HUDEP-2 (cell line): ENCODE measurements at regions not wholly inside any gene's neighbourhood (a gene's known extent, or its start where the extent isn't known, plus 50 kb on each side); places are given as distances from the start of the nearest gene placed in this dataset.

ENCODE experiments used
- DNase-seq, 76 experiments: peaks; one replicate each; lab custom pipeline; 2025; ENCODE audit not compliant: unreplicated experiment in 76 of 76; lab: John Stamatoyannopoulos, UW

DNA sequence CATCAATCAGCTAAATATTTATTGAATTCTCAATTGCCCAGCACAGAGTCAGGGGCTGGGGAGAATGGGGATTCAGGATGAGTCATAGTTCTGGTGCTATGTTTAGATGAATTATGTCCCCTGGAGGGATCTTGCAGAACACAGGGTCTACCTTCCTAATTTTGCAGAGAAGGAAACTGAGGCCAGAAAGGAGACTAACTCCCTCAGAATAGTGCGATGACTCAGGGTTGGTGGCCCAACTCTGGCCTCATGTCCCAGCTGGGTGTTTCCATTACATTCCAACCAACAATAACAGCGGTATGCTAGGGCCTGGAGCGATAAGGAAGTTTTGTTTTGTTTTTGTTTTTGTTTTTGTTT lies 270.9 kb downstream of the TLE3 start:
- DNase-seq: no peak

DNA sequence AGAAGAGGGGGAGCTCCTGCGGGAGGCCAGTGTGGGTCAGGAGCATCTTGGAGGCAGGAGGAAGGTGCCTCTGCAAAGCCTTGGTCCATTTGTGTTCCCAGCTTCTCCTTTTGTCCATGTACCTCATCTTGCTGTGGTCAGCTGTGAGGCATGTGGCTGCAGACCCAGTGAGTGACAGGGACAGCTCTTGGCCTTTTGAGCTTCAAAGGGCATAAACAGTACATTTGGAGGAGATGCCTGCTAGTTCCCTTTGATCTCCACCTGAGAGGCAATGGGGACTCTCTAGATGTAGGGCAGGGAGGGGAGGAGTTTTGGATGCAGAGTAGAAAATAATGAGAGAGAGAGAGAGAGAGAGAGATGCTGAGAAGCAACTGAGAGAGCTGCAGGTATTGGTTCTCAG lies 270.0 kb downstream of the TLE3 start:
- no peak for DNase-seq

DNA sequence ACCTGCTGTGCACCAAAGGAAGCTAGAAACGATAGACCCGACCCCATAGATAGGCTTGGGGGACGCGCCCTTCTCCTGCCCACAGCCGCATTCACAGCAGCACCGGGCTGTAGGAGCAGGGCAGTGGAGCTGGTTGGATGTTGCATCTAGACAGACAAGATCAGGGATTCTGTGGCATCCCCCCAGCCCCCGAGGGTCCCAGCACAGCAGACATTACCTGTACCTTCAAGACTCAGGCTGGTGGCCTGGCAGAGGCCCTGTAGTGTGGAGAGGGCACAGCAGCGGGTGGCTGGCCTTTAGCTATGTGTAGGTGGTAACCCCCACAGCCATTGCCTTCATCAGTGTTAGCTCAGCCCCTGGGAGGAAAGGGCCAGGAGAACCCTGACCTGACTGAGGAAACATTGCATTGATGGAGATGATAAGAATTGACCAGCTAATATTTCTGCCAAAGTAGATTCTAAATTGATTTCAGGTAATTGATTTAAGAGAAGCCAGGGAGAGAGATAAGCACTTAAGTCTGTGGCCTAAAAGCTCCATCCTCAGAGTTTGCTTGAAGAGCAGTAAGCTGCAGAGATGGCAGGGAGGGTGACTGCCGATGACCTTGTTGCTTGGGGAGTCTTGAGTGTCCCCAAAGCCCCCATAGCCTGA lies 269.4 kb downstream of the TLE3 start:
- no peak for DNase-seq

DNA sequence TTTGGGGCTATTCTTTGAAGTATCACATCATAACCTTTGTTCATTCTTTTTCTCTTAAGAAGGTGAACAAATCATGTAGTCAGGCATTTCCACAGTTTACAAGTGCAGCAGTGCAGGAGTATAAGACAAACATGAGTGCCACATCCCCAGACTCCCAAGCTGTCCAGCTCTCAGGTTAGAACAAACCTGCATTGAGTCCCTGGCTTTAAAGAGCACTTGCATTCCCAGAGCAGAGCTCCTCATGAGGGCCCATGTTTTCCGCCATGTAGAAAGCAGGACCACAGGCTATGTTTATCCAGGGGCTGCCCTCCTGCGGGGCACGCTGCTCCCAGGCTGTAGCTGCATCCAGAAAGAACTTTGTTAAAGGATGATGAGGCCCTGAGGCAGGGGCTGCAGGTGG lies 267.7 kb downstream of the TLE3 start:
- no peak for DNase-seq

DNA sequence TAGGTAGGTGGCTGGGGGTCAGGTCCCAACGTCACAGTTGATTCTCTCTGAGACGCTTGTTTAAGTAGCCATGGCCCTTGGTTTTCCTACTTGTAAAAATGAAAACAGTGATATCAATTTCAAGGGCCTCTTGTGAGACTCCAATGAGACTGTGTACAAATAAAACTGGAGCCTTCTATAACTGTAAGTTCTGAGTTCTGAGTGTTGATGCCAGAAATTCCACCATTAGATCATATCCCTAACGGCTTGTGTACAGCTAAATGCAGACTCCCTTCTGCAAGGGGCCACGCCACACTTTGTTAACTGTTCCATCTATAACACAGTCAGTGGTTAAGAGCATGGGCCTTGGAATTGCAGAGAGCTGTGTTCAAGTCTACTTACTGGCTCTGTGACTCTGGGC lies 267.3 kb downstream of the TLE3 start:
- no peak for DNase-seq

DNA sequence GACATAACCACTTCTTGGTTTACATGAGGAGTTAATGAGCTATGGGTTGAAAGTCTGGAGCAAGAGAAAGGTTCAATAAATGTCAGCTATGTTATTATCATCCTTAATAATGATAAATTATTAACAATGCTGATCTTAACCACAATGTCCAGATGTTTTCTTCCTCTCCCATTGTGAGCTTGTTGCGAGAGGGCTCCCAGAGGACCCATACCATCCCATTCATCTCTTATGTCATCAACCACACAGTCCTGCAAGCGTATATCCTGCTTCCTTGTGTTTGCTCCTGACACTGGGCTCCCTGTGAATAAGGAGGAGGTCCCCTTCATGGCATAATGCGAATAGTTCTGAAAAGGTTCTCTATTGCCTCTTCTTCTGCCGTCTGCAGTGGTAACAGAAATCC lies 266.8 kb downstream of the TLE3 start:
- DNase-seq: no peak

DNA sequence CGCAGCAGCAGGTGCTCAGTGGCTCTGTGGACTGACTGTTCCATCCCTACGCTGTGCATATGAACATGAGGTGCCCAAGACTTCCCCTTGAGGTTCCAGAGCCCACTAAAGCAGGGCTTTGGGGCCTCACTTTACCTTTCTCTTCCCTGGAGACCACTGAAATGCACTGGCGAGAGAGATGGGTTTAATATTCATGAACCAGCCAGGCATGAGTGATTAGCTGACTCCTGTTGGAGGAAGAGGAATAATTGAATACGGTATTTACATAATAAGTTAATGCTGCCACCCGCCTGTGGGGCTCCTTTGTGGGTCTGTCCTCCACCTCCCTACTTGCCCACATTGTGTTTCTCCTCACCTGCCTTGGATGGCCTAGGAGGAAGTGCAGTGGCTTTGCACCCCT lies 263.4 kb downstream of the TLE3 start:
- no peak for DNase-seq

DNA sequence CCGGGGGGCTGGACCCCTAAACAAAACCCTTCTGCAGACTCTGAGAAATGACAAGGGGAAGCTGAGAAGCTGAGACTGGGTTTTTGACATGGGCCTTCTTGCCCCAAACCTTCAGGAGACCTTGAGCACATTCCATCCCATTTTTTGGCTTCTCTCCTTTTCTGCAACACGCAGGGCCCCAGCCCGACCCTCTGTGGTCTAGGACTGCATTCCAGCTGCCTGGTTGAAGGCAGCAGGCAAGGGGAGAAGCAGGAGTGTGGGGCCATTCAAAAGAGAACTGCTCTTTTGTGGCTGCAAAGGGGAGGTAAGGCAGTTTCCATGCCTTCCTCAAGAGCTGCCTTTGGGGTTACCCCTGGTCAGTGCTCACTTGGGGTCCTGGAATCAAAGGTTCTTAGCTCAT lies 263.0 kb downstream of the TLE3 start:
- DNase-seq: no peak

DNA sequence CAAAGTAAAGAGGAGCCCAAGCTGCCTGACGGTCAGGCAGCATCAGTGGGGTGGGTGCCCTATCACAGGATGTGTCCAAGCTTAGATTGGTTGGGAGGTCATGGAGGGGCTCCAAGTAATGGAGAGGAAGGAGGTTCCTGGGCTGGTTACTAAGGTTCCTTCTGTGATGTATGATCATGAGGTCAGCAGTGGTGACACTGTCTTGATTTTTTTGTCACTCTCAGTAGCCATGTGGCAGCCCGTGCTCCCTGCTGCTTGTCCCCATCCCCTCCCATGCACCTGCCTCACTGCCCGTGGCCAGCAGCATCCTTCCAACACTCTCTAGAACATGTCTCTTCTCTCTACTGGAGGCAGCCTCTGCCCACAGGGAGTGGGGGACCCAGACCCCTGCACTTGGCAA lies 261.7 kb downstream of the TLE3 start:
- DNase-seq: no peak

DNA sequence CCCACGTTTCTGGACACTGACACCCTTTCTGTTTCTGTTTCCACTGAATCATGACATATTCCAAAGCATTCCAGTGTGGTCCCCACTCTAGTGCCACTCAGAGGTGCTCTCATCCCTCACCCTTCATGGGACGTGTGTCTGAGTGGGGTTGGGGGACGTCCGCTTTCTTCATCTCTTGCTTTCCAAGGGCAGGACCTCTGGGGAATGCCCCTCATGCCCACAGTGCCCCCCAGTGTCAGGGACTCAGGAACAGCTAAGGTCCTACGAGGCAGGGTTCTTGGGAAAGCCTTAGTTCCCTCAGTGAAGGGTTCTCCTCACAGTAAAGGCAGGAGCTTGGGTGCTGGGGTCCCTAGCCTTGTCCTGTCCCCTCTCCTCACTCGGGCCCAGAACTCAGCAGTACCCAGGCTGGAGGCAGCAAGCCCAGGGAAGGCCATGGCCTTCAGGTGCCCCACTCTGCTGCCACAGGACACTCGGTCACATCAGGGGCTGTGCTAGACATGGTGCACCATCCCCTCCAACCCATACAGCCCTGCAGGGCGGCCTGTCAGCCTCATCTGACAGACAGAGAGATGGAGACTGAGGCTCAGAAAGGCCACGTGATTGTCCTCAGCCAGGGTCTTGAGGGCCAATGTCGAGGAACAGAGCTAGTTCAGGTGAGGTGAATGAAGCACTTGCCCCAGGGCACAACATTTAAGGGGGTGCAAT lies 261.0 kb downstream of the TLE3 start:
- DNase-seq: no peak

DNA sequence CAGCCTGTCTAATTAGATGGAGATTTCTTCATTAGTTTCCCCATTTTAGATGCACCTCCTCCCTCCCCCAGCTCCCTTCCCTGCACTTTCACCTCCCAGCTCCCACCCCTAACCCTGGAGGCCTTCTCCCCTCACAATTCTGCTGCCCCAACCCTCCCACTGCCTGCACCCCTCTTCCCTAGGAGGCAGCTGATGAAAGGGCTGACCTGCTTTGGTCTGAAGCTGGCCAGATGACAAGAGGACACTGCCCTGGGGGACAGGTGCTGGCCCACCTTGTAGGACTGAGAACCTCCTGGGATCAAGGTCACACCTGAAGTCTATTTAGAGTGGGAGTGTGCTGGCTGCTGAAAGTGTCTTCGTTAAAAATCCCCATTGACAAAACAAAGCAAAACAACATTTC lies 259.4 kb downstream of the TLE3 start:
- DNase-seq: no peak

DNA sequence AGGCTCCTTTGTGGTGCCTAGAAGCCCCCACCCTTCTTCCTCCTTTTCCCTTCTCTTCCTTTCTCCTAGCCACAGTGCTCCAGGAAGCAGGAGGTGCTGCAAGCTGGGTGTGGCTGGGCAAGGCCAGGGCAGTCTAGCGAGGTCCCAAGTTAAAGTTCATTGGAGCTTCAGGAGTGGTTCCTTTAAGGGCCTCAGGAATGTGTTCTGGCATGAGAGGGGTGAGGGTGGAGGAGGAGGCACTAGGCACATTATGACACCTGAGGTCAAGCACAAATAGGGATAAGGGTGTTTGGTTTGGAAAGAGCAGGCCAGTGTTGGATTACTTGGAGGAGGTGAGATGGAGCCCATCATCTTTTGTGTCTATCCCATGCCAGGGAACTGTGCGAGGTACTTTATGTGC lies 258.7 kb downstream of the TLE3 start:
- DNase-seq: no peak

DNA sequence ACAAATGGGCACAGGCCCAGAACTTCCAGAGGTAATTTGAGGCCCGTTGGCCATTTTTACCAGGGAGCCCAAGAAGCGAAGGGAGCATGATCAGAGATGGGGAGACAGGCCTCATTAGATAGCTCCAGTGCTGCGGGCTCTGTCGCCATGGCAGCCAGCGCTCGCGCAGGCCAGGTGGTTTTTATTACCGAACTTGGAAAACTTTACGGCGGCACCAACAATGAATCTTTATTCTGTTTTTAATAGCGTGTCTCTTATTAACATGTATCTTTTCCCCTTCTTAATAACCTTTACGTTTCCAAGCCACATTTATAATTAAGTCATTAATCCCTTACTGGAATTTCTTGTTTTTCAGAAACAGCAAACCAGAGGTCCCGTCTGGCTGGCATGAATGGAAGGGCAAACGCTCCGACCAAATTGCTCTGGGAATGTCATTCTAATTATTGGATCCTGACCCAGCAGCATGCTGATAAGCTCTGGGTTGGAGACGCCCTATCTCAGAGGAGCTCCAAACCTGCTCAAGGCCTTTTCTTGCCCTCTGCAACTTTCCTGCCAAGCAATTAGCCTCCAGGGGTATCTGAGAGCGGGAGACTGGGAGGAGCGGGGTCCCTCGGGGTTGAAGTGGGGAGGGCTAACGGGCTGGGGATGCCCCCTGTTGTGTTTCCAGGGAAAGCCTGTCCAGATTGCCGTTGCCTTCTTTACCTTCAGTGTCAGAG lies 256.4 kb downstream of the TLE3 start:
- no peak for DNase-seq

DNA sequence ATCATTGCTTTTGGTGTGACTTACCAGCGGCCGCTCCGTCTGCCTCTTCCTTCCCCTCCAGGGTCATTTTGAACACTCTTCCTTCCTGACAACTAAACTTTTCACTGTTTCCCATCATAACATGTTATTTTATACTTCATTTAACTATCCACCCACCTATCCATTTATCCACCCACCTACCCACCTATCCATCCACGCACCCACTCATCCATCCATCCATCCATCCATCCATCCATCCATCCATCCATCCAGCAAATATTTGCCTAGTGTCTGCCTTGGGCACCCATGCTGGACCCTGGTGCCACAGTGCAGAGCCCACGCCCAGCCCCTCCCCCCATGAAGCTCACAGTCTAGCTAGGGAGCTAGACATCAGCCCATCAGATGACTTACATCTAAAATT lies 254.9 kb downstream of the TLE3 start:
- DNase-seq: no peak

DNA sequence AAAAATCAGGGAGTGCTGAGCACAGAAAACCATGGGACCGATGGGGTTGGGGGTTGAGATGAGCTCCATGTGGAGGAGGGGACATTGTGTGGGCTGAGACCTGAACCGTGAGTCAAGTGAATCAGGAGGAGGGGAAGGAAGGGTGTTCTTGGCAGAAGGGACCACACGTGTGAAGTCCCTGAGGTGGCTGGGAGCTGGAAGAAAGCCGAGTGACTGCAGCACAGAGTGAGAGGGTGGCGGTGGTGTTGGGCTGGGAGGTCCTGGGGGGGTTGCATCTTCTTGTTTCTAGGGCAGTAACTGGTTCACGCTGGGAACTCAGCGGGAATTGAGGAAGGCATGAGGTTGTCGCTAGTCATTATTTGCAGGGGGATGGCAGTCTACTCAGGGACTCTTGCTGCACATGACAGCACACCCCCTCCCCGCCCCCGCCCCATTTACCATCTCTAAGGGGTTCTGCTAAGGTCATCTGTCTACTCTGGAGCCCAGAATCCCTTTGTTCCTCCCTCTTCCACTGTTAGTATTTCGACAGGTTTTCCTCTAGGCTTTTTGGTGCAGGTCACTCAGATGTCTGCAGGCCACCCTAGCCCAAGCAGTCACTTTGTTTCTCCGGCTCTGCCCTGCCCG lies 254.3 kb downstream of the TLE3 start:
- DNase-seq: no peak

DNA sequence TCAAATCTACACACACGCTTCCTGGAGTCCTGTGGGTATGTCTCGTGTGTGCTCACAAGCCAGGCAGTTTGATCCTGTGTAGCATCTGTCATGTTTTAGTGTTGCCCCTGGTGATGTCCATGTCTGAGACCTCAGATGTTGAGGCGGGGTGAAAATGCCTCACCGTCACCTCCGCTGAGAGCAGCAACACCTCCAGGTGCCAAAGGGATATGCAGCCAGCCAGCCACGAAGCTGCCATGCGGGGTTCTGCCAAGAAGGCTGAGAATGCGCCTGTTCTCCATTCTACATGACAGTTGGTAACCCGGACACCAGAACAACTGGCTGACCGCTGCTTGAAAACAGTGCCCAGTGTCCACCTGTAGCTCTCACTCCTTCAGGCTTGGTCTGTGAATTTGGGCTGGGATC lies 253.8 kb downstream of the TLE3 start:
- no peak for DNase-seq

DNA sequence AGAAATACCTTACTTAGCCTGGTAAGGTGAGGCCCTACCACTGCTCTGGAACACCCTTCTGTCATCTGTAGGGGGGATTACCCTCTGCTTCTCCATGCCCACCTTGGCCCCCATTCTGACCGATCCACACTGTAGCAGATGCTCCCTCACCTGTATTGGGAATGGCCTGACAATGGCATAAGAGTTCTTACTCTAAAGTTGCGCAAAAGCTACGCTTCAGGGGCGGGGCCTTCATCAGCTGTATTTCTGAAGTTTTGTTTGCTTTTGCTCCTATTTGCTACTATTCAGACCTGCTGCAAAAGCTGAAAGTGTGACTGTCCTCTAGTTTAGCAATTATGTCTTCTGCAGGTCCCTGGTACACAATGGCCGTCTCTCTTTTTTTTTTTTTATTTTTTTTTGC lies 252.6 kb downstream of the TLE3 start:
- no peak for DNase-seq

DNA sequence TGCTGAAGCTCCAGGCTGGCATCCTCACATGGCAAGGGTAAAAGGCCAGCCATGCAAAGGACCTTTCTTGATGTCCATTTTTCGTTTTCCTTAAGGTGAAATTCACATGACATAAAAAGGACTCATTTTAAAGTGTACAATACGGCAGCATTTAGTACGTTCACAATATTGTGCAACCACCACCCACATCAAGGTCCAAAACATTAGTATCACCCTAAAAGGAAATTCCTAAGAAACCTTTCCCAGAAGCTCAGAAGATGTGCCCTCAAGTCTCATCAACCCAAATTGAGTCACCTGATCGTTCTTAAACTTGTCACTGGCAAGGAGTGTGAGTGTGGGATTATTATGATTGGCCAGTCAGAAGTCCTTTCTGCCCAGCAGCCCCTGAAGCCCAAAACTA lies 250.1 kb downstream of the TLE3 start:
- DNase-seq: no peak

DNA sequence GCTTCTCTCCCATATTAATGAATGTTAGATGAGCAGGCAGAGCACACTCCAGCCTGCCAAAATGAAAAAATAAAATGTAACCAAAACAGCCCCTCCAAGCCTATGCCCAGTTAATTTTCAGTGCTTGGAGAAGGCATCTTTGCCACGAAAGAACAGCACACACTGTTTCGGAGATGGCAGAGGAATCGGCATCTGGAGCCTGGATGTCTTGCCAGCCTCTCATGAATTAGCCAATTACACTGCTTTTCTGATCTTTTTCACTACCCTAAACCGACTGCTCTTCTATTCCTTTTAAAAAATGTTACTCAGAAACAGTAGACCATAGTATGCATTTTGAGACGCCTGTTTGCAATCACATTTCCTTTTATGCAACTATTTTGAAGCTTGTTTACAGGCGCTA lies 249.6 kb downstream of the TLE3 start:
- no peak for DNase-seq

DNA sequence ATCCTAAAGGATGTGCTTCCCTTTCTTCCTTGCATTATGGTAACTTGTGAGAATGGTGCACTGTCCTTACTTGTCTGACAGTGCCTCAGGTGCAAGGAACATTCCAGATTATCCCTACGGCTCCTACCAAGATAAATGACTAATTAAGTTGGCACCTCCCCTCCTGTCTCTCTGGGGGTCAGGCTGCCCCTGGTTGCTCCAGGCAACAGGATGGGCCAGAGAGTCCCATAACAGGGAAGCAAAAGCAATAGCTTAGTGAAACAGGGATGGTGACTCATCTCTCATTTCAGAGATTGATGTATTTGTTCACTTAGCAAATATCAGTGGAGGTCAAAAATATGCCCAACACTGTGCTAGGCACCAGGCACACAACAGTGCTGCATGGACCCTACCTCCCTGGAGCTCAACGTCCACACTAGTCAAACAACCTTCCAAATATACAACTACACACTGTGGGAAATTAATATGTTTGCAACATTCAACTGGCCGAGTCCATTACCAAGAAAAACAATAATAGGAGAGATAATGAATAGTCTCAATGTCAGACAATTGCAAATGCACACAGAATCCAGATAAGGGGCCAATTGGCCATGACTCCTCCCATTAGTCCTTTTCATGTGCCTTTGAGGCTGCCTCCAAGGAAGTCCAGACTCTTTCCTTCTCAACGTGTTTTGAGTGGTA lies 249.0 kb downstream of the TLE3 start:
- no peak for DNase-seq

DNA sequence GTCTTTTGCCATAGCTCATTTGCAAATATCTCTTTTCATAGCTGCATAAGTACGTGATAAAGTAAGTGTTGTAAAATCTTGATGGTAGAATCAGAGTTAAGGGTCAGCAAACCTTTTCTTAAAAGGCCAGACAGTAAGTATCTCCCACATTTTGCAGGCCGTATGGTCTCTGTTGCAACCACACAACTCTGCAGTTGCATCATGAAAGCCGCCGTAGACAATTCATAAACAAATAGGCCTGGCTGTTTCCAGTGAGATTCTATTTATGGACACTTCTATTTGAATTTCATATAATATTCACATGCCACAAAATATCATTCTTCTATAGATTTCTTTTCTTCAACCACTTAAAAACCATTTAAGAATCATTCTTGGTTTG lies 248.5 kb downstream of the TLE3 start:
- no peak for DNase-seq
